Small intestine (tissue), 7 donors: ENCODE measurements at regions not wholly inside any gene's neighbourhood (a gene's known extent, or its start where the extent isn't known, plus 50 kb on each side); places are given as distances from the start of the nearest gene placed in this dataset.

Experiments used
- DNase-seq, 2 donors: peaks; one replicate each; pipeline versions ENCODE4 v3.0.0 to v3.0.0-alpha.2; 2013
- FAIRE-seq: peaks from 2 replicates; lab custom pipeline; 2012; peaks lifted over from hg19 to GRCh38; lab: Jason Lieb, UNC
- H3K27ac ChIP-seq, 3 donors: one replicate each; pipeline ENCODE4 v1.5.1; 2013; ENCODE audit warnings: low read length in 2 of 3, mild to moderate bottlenecking in 2 of 3, control low read depth in 1 of 3, inconsistent platforms in 1 of 3, low read depth in 1 of 3, moderate library complexity in 1 of 3
- H3K27me3 ChIP-seq, 3 donors: one replicate each; pipeline ENCODE4 v1.6.1; 2013; ENCODE audit warnings: low read length in 3 of 3, inconsistent platforms in 1 of 3; ENCODE audit not compliant: control insufficient read depth in 3 of 3, insufficient read depth in 3 of 3
- H3K36me3 ChIP-seq, 3 donors: one replicate each; pipeline ENCODE4 v1.6.1; 2013; ENCODE audit warnings: low read length in 3 of 3, inconsistent platforms in 1 of 3, low read depth in 1 of 3, mild to moderate bottlenecking in 1 of 3, moderate library complexity in 1 of 3; ENCODE audit not compliant: control insufficient read depth in 3 of 3, insufficient read depth in 2 of 3
- H3K4me1 ChIP-seq, 3 donors: one replicate each; pipeline ENCODE4 v1.6.1; 2013; ENCODE audit warnings: low read length in 2 of 3, inconsistent platforms in 1 of 3, low read depth in 1 of 3, mild to moderate bottlenecking in 1 of 3, moderate library complexity in 1 of 3; ENCODE audit not compliant: control insufficient read depth in 3 of 3, insufficient read depth in 2 of 3
- H3K4me3 ChIP-seq, 3 donors: one replicate each; pipeline ENCODE4 v1.5.1; 2013; ENCODE audit warnings: low read length in 3 of 3, control low read depth in 1 of 3, inconsistent platforms in 1 of 3, low read depth in 1 of 3, mild to moderate bottlenecking in 1 of 3, moderate library complexity in 1 of 3
- H3K9me3 ChIP-seq, 2 donors: one replicate each; pipeline ENCODE4 v1.6.1; 2013; ENCODE audit warnings: low read depth in 1 of 2, low read length in 1 of 2; ENCODE audit not compliant: control insufficient read depth in 2 of 2, insufficient read depth in 1 of 2
- WGBS, 3 donors: extraction: QIAGEN DNeasy Blood & Tissue Kit; methylation state at CpG; one replicate each; pipeline ENCODE4 v1.1.7; 2013; 5-methylcytosine and 5-hydroxymethylcytosine counted together
- donor health status: healthy with polysubstance abuse.
- donor health status: control.
- donor health status: control.
- donor health status: Bipolar disorder and iron deficiency.
- donor health status: healthy.

GRCh38 chr3:87158823-87159222 lies 68.3 kb upstream of the CHMP2B start:
- Histone ChIP-seq H3K27ac (no peak overlapping the region), H3K9me3 (no peaks in the 10 kb centered on the region), H3K4me1 (no peaks in the 10 kb centered on the region), H3K4me3 (no peak overlapping the region), H3K36me3 (no peaks in the 10 kb centered on the region), H3K27me3 (no peaks in the 10 kb centered on the region)
- WGBS, 3 donors: 24 to 32% (median 25%) methylated on average over 1 of the region's 1 CpG
- no peak for DNase-seq
- FAIRE-seq: no peak

GRCh38 chr3:87148020-87148419 lies 79.1 kb upstream of the CHMP2B start:
- peaks cover 0 to 8% of the 10 kb centered on the region in 2 donors for H3K9me3 ChIP-seq
- H3K27me3 ChIP-seq: no peaks in the 10 kb centered on the region
- no peaks in the 10 kb centered on the region for H3K4me1 ChIP-seq
- no peak overlapping the region for H3K4me3 ChIP-seq
- H3K27ac ChIP-seq: no peak overlapping the region
- WGBS, 3 donors: 30 to 64% (median 33%) methylated on average over 3 of the region's 3 CpGs
- H3K36me3 ChIP-seq: no peaks in the 10 kb centered on the region
- DNase-seq: peak in 1 of 2 donors; percentile 21
- FAIRE-seq: no peak

GRCh38 chr3:87147562-87147961 lies 79.5 kb upstream of the CHMP2B start:
- no peak for DNase-seq
- 75 to 84% (median 80%) methylated on average over 8 of the region's 8 CpGs for WGBS, 3 donors
- no peak for FAIRE-seq
- Histone ChIP-seq H3K9me3 (peaks cover 0 to 8% of the 10 kb centered on the region in 2 donors), H3K4me3 (no peak overlapping the region), H3K27ac (no peak overlapping the region), H3K4me1 (no peaks in the 10 kb centered on the region), H3K27me3 (no peaks in the 10 kb centered on the region), H3K36me3 (no peaks in the 10 kb centered on the region)

- H3K27me3 ChIP-seq: no peaks in the 10 kb centered on the region
- WGBS, 3 donors: 58 to 60% (median 60%) methylated on average over 6 of the region's 6 CpGs
- no peak overlapping the region for H3K4me3 ChIP-seq
- no peaks in the 10 kb centered on the region for H3K36me3 ChIP-seq
- no peak for FAIRE-seq
- peak in 1 of 2 donors; percentile 5 for DNase-seq
- H3K4me1 ChIP-seq: no peaks in the 10 kb centered on the region
- H3K9me3 ChIP-seq: peaks cover 2 to 19% of the 10 kb centered on the region in 2 donors
- H3K27ac ChIP-seq: no peak overlapping the region
These were observed 81.6 kb upstream of the CHMP2B start for GRCh38 chr3:87145553-87145952.

- H3K9me3 ChIP-seq: peaks cover 0 to 3% of the 10 kb centered on the region in 2 donors
- 66 to 72% (median 68%) methylated on average over 2 of the region's 2 CpGs for WGBS, 3 donors
- no peak overlapping the region for H3K27ac ChIP-seq
- no peaks in the 10 kb centered on the region for H3K36me3 ChIP-seq
- DNase-seq: no peak
- H3K4me3 ChIP-seq: no peak overlapping the region
- H3K4me1 ChIP-seq: no peaks in the 10 kb centered on the region
- FAIRE-seq: no peak
- no peaks in the 10 kb centered on the region for H3K27me3 ChIP-seq
These were observed 91.0 kb upstream of the CHMP2B start for GRCh38 chr3:87136066-87136596.

GRCh38 chr3:87135412-87135811 lies 91.7 kb upstream of the CHMP2B start:
- DNase-seq: no peak
- no peak overlapping the region for H3K27ac ChIP-seq
- H3K27me3 ChIP-seq: no peaks in the 10 kb centered on the region
- 64 to 79% (median 64%) methylated on average over 3 of the region's 3 CpGs for WGBS, 3 donors
- H3K36me3 ChIP-seq: no peaks in the 10 kb centered on the region
- H3K4me3 ChIP-seq: no peak overlapping the region
- H3K4me1 ChIP-seq: no peaks in the 10 kb centered on the region
- FAIRE-seq: no peak
- no peaks in the 10 kb centered on the region for H3K9me3 ChIP-seq

GRCh38 chr3:87132801-87133200 lies 94.3 kb upstream of the CHMP2B start:
- Histone ChIP-seq H3K9me3 (no peaks in the 10 kb centered on the region), H3K36me3 (no peaks in the 10 kb centered on the region), H3K4me1 (no peaks in the 10 kb centered on the region), H3K4me3 (no peak overlapping the region), H3K27ac (no peak overlapping the region), H3K27me3 (no peaks in the 10 kb centered on the region)
- WGBS, 3 donors: 90 to 98% (median 96%) methylated on average over 2 of the region's 2 CpGs
- DNase-seq (no peak), FAIRE-seq (no peak)

- H3K9me3 ChIP-seq: no peaks in the 10 kb centered on the region
- no peak overlapping the region for H3K27ac ChIP-seq
- FAIRE-seq: no peak
- no peaks in the 10 kb centered on the region for H3K4me1 ChIP-seq
- H3K27me3 ChIP-seq: no peaks in the 10 kb centered on the region
- DNase-seq: no peak
- H3K36me3 ChIP-seq: no peaks in the 10 kb centered on the region
- H3K4me3 ChIP-seq: no peak overlapping the region
- 66 to 93% (median 89%) methylated on average over 2 of the region's 2 CpGs for WGBS, 3 donors
These were observed 99.1 kb upstream of the CHMP2B start for GRCh38 chr3:87128006-87128405.

- Histone ChIP-seq H3K4me1 (no peaks in the 10 kb centered on the region), H3K27me3 (no peaks in the 10 kb centered on the region), H3K27ac (no peak overlapping the region), H3K4me3 (no peak overlapping the region), H3K9me3 (no peaks in the 10 kb centered on the region), H3K36me3 (no peaks in the 10 kb centered on the region)
- WGBS, 3 donors: 52 to 77% (median 68%) methylated on average over 6 of the region's 6 CpGs
- FAIRE-seq: no peak
- no peak for DNase-seq
These were observed 99.8 kb upstream of the CHMP2B start for GRCh38 chr3:87127281-87127680.
